ENCODE measurements at regions not wholly inside any gene's neighbourhood (a gene's known extent, or its start where the extent isn't known, plus 50 kb on each side); places are given as distances from the start of the nearest gene placed in this dataset.

DNA sequence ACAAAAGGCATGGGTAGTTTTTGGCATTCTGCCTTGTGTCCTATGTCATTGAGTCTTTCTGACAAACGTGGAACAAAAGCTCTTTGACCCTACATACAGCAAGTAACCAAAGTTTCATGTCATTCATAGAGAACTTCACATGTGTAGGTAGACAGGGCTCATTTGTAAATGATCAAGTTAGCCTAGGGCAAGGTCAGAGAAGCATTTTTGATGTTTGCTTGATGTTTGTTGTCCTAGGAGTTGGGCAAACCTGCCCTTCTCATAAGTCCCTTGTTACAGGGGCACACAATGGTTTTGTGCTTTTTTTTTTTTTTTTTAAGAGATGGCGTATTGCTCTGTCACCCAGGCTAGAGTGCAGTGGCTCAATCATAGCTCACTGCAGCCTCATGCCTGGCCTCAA, 83.3 kb upstream of the FAM136A start:
- TF ChIP-seq POLR2A (IDR thresholded peaks at IDR 0.05) = no peak
- TF ChIP-seq, protein P1, sequence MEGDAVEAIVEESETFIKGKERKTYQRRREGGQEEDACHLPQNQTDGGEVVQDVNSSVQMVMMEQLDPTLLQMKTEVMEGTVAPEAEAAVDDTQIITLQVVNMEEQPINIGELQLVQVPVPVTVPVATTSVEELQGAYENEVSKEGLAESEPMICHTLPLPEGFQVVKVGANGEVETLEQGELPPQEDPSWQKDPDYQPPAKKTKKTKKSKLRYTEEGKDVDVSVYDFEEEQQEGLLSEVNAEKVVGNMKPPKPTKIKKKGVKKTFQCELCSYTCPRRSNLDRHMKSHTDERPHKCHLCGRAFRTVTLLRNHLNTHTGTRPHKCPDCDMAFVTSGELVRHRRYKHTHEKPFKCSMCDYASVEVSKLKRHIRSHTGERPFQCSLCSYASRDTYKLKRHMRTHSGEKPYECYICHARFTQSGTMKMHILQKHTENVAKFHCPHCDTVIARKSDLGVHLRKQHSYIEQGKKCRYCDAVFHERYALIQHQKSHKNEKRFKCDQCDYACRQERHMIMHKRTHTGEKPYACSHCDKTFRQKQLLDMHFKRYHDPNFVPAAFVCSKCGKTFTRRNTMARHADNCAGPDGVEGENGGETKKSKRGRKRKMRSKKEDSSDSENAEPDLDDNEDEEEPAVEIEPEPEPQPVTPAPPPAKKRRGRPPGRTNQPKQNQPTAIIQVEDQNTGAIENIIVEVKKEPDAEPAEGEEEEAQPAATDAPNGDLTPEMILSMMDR (IDR thresholded peaks at IDR 0.05) = no peak

Data from testis (tissue), 2 donors.